ENCODE measurements at regions not wholly inside any gene's neighbourhood (a gene's known extent, or its start where the extent isn't known, plus 50 kb on each side); places are given as distances from the start of the nearest gene placed in this dataset.
A peak's percentile ranks its signal among the peaks of the same experiment; 100 is the strongest.

DNA sequence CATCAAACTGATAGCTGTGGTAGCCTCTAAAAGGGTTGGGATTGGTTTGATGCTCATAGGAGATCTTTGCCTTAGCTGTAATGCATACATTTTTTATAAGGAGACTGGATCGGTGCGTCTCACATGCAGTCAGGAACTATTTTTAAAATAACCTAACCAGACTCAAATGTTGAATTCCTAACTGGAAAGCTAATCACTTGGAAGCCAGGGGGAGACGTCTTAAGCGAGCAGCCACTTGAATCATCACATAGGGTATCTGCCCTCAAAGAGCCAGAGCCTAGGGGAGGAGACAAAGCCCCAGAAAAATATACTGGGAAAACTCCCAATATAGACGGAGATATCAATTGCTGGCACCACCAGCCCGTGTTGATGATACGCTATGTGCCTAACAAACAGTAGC lies 61.7 kb upstream of the PUM1 start:
- DNase-seq (ENCODE audit: low read depth, low spot score): peak; percentile 40
- TF ChIP-seq, protein P1, sequence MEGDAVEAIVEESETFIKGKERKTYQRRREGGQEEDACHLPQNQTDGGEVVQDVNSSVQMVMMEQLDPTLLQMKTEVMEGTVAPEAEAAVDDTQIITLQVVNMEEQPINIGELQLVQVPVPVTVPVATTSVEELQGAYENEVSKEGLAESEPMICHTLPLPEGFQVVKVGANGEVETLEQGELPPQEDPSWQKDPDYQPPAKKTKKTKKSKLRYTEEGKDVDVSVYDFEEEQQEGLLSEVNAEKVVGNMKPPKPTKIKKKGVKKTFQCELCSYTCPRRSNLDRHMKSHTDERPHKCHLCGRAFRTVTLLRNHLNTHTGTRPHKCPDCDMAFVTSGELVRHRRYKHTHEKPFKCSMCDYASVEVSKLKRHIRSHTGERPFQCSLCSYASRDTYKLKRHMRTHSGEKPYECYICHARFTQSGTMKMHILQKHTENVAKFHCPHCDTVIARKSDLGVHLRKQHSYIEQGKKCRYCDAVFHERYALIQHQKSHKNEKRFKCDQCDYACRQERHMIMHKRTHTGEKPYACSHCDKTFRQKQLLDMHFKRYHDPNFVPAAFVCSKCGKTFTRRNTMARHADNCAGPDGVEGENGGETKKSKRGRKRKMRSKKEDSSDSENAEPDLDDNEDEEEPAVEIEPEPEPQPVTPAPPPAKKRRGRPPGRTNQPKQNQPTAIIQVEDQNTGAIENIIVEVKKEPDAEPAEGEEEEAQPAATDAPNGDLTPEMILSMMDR (IDR thresholded peaks at IDR 0.05; ENCODE audit: insufficient read depth, low read length, missing control alignments): no peak
- H3K4me3 ChIP-seq (ENCODE audit: low read depth, low read length): no peak overlapping the region
- ChIA-PET POLR2A (no interaction called here), CTCF (interaction anchor here (0.6 to 2.9 kb wide), 17 partner anchors 8 to 202 kb away, joined by 3 to 17 read pairs (median 3); no protein-coding TSS in a partner anchor)

DNA sequence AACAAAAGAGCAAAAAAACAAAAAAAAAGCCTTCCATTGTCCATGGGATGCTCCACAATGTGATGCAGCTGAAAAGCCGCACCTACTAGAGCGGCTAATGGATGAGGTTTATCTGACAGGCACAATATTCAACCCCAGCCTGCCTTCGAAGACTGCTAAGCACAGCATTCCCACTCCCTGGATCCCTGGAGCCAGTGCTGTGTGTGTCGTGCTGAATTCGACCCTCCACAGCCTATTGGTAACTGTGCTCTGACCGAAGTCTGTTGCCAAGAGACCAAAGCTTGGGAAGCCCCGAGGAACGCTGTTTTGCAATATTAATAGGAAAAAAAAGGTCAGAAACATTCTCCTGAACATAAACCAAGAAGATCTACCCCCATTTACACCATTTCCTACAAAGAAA lies 57.2 kb upstream of the PUM1 start:
- CTCF ChIA-PET: interaction anchor here (1.1 kb wide), 1 partner anchor 30 kb away, joined by 3 read pairs; no protein-coding TSS in a partner anchor
- POLR2A ChIA-PET: no interaction called here

DNA sequence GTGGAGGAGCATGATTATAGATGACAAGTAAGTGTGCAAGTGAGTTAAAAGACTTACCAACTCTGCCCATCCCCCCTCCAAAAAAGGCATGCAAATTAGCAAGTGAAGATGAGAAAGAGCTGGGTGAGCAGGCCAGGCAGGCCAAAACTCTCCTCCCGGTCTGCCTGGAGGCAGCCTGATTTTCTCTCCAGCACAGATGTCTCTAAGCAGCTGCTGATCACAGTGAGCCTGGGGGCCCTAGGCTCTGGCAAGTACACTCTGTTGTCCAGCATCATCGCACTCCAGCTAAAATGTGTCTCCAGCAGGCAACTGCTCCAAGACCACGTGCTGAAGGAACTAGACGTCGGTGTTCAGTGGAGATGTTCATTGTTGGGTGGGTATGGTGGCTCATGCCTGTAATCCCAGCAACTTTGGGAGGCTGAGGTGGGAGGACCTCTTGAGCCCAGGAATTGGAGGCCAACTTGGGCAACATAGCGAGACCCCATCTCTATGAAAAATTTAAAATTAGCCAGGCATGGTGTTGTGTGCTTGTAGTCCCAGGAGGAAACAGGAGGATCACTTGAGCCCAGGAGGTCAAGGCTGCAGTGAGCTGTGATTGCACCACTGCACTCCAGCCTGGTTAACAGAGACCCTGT lies 56.7 kb upstream of the PUM1 start:
- TF ChIP-seq, protein P1 (IDR thresholded peaks at IDR 0.05; ENCODE audit: insufficient read depth, low read length, missing control alignments): no peak
- DNase-seq (ENCODE audit: low read depth, low spot score): no peak
- POLR2A ChIA-PET: no interaction called here
- CTCF ChIA-PET: interaction anchor here (1.1 kb wide), 1 partner anchor 30 kb away, joined by 3 read pairs; no protein-coding TSS in a partner anchor
- no peak overlapping the region for H3K4me3 ChIP-seq (ENCODE audit: low read depth, low read length)

More for the DNA sequence above, 57.2 kb upstream of the PUM1 start:
- no peak for DNase-seq (ENCODE audit: low read depth, low spot score)
- TF ChIP-seq, protein P1 (IDR thresholded peaks at IDR 0.05; ENCODE audit: insufficient read depth, low read length, missing control alignments): no peak
- H3K4me3 ChIP-seq (ENCODE audit: low read depth, low read length): no peak overlapping the region

DNA sequence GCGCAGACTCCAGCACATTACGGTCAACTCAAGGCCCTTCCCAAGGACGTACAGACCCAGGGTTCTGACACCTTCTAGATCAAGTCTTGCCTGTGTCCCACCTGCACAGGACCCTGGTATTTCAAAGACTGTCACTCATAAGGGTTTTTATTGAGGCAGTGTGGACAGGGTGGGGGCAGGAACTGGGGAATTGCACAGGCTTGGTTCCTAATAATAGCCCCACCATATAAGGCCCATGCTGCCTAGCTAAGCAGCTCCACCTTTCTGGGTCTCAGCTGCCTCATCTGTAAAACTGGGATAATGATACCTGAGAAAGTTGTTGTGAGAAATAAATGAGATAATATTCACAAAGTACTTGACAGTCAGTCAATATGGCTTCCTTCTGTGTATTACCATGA lies 55.3 kb upstream of the PUM1 start:
- H3K4me3 ChIP-seq (ENCODE audit: low read depth, low read length): no peak overlapping the region
- DNase-seq (ENCODE audit: low read depth, low spot score): no peak
- TF ChIP-seq, protein P1 (IDR thresholded peaks at IDR 0.05; ENCODE audit: insufficient read depth, low read length, missing control alignments): no peak
- POLR2A ChIA-PET: no interaction called here
- CTCF ChIA-PET: interaction anchor here (0.9 to 1.2 kb wide), 2 partner anchors 31 to 52 kb away, joined by 3 read pairs; no protein-coding TSS in a partner anchor

DNA sequence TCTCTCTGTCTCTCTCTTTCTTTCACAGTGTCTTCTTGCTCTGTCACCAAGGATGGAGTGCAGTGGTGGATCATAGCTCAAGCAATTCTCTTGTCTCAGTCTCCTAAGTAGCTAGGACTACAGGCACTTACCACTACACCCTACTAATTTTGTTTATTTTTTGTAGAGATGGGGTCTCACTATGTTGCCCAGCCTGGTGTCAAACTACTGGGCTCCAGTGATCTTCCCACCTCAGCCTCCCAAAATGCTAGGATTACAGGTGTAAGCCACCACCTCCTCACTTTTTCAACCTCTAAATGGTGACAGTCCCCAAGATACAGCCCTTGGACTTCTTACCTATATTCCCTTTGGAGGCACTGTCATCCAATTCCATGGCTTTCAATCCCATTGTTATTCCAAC lies 50.5 kb upstream of the PUM1 start:
- DNase-seq (ENCODE audit: low read depth, low spot score): no peak
- TF ChIP-seq, protein P1 (IDR thresholded peaks at IDR 0.05; ENCODE audit: insufficient read depth, low read length, missing control alignments): no peak
- no peak overlapping the region for H3K4me3 ChIP-seq (ENCODE audit: low read depth, low read length)
- CTCF ChIA-PET: interaction anchor here (0.7 to 2.3 kb wide), 2 partner anchors 11 kb away, joined by 3 to 9 read pairs; no protein-coding TSS in a partner anchor
- POLR2A ChIA-PET: no interaction called here

Measured in AG04449 (cell line).